GM21367 (cell line): ENCODE measurements at regions not wholly inside any gene's neighbourhood (a gene's known extent, or its start where the extent isn't known, plus 50 kb on each side); places are given as distances from the start of the nearest gene placed in this dataset.

Source experiments
- ATAC-seq: cut with Tn5 transposase; IDR thresholded peaks from one replicate; pipeline ENCODE4 v1.9.1; 2021; ENCODE audit not compliant: unreplicated experiment

DNA sequence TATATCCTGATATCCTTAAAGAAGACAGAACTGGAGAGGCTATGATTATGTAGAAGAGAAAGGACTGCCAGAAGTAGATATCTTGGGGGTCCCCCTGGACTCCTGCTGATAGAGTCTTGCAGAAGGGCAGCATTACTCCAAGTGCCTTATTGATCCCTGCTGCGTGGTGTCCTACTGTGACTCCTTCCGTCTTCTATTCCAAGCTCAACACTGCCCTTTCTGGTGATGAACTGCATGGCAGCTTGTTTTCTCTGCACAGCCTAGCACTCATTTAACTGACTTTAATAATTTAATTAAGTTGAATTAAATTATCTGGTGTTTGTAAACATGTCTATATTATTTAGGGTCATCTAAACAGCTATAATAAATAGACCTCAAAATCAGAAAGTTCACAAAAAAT, 194.1 kb upstream of the DSEL start:
- ATAC-seq: no peak

DNA sequence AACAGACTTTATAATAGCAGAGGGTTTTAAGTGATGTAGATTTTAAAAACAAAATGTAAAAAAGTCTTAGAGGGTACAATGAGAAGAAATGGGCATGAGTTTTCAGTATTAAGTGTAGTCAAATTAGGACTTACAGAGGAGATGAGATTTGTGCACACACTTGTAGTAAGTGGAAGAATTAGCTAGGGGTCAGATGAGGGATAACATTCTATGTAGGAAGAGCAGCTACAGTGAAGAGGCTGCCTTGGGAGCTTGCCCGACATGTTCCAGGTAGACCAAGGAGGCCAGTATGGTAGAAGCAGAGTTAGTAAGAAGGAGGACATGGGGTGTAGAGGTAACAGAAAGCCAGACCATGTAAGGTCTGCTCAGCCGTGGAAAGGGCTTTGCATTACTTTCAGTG, 189.2 kb upstream of the DSEL start:
- ATAC-seq: no peak

DNA sequence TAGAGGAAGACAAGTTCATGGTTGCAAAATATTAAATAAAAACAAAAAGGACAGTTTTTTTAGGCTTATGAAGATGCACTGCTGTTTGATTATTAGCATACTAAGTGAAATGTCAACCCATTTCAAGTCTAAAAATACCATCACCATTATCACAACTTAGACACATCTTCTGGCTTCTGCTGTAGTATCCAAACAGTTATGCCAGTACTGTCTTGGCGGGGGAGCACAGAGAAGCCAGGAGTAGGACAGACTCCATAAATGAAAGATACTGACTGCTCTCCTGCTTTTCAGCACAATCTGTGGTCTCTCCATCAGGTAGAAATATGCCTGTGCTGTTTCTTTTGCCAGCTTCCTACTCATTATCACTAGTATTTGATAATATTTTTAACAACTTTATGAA, 179.2 kb upstream of the DSEL start:
- no peak for ATAC-seq

GRCh38 chr18:67694787-67695186, 178.3 kb upstream of the DSEL start:
- ATAC-seq: no peak

- no peak for ATAC-seq
Measured at GRCh38 chr18:67692811-67693210, 176.3 kb upstream of the DSEL start.

GRCh38 chr18:67682516-67682915, 166.0 kb upstream of the DSEL start:
- no peak for ATAC-seq

DNA sequence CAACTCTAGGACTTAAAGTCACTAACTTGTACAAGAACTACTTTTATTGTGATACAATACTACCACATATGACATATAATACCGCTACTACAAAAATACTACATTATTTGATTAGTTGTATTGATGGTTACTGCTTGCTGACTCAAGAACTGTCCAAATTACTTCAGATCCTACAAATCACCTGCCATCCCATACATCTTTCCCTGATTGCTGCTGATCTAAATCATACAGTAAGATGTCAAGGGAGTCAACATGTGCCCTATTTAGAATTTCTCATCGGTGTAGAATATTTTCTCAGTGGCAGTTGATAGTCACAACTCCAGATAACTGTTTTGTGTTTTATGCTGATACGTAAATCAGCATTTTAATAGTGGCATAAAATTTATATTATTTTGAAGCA, 161.0 kb upstream of the DSEL start:
- ATAC-seq: no peak

GRCh38 chr18:67672716-67673115, 156.2 kb upstream of the DSEL start:
- no peak for ATAC-seq

DNA sequence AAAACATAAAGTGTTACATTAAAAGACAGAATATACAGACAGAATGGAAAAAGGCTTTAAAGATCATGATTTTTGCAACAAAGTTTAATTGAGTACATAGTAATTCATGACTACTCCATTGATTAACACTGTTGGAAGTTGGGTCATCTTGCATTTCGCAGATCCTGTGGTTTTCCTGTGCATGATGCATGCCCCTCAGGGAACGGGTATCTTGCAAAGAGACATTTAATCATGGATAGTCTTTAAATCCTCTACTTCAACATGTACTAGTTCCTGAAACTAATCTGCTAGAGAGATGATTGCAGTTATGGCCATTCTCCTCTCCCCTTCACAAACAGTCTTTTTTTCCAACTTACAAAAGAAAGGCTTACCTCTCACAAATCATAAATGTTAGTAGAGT, 155.6 kb upstream of the DSEL start:
- ATAC-seq: no peak

GRCh38 chr18:67670024-67670543, 153.6 kb upstream of the DSEL start:
- ATAC-seq: no peak

DNA sequence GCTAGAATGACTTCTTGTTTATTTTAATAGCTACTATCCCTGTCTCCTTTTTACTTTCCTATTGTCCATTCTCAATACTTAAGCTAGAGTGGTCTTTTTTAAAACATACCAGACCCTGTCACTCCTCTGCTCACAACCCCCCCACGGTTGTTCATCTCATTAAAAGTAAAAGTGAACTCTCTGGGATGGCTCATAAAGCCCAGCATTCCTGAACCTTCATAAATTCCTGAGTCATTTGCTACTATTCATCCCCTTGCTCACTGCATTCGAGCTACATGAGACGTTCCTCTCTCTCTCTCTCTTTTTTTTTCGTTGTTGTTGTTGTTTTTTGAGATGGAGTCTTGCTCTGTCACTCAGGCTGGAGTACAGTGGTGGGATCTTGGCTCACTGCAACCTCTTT, 148.7 kb upstream of the DSEL start:
- ATAC-seq: no peak

DNA sequence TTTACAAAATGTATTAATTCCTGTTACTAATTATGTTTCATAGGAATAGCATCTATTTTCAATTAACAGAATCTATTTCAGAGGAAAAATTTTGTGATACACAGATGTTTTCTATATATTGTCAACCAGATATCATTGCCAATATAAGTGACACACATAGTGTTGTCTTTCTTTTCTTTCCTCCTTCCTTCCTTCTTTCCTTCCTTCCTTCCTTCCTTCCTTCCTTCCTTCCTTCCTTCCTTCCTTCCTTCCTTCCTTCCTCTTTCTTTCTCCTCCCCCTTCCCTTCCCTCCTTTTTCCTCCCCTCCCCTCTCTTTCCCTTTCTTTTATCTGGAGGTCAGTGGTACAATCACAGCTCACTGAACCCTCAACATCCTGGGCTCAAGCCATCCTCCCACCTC, 146.5 kb upstream of the DSEL start:
- ATAC-seq: no peak

- ATAC-seq: no peak
Measured at GRCh38 chr18:67661555-67661954, 145.0 kb upstream of the DSEL start.

- no peak for ATAC-seq
Measured at GRCh38 chr18:67654101-67654500, 137.6 kb upstream of the DSEL start.

- ATAC-seq: no peak
Measured at GRCh38 chr18:67652288-67652687, 135.8 kb upstream of the DSEL start.

GRCh38 chr18:67651438-67651837, 134.9 kb upstream of the DSEL start:
- no peak for ATAC-seq

DNA sequence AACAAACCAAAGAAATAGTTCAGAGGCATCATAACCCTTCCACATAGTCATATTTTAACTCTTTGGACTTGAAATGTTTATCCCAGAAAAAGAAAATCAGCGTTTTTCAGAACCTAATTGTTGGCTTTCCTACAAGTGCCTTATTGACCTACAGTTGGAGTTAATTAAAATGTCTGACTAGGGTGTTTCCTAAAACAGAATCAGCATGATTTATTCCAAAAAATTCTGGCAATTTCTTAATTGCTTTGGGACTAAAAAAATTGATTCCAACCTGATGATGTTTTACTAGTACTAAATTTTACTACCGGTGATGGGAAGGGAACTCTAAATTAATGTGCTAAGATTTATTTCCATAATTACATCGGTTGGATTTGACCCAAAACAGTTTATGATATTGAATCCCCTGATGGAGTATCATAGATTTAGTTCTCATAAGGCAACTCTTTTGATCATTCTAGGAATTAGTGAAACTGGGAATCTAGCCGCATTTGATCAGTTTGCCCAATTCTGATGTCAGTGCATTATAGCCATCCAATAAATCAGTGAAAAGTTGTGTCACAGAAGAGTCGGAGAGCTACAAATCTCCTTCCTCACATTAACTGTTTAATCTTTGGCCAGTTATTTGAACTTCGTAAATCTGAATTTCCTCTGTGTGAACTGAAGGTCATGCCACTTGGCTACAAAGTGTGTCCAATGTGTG, 134.3 kb upstream of the DSEL start:
- no peak for ATAC-seq

DNA sequence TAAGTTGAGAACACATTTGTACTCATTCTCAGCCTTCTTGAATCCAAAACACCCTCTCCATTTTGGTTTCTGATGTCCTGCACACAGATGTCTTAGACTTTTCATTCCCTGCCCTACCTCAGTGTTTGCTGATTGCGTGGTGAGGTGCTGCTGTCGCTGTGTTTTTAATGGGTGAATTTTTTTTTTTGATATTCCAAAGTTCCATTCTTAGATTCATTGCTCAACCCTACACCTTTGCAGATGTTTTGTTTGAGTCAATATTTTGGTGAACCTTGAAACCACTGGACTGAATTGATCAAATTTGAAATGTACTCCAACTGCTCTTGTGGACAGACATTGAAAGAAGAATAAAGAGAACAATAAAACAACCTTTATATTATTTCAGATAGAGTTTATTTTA, 130.4 kb upstream of the DSEL start:
- ATAC-seq: no peak

DNA sequence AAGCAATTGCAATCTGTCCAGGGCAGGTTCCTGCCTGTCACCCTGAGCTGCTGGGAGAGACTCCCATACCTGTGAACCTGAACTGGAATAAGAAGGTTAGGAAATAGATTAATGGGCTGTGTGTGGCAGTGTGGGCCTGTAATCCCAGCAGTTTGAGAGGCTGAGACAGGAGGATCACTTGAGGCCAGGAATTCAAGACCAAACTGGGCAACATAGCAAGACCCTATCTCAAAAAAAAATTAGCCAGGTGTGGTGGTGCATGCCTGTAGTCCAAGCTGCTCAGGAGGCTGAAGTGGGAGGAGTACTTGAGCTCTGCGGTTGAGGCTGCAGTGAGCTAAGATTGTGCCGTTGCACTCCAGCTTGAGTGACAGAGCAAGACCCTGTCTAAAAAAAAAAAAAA, 127.7 kb upstream of the DSEL start:
- no peak for ATAC-seq

GRCh38 chr18:67639872-67640271, 123.4 kb upstream of the DSEL start:
- no peak for ATAC-seq

DNA sequence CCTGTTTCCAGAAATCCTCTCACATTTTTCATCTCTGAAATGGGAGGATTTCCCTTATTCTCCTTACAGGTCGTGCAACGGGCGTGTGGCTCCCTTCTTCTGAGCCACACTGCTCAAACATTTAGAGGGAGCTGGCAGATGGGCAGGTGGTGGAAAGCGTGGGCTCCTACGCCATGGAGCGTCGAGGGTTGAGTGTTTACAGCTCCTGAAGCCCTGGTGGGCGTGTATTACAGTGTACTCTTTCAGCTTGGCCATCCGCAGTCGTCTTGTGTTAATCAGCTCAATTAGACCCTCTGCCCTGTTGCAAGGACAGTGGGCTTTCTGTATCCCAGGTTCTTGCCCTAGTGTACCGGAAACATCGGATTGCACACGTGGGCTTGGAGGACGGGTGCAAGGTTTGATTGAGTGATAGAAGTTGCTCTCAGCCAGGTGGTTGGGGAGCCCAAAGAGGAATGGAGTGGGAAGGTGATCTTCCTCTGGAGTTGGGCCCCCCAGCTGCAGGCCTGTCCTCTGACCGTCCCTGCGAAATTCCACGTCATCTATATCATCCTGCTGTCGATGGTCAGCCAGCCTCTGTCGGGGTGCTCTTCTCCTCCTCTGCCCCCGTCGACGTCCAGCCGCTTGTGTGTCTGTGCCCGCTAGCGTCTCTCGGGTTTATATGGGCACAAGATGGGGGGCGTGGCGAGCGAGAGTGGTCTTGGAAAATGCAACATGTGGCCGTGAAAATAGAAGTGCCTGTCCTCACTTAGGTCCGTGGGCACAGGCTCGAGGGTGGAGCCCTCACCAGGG, 120.3 kb upstream of the DSEL start:
- ATAC-seq: no peak

GRCh38 chr18:67634631-67635338, 118.3 kb upstream of the DSEL start:
- ATAC-seq: no peak
